ENCODE measurements at regions not wholly inside any gene's neighbourhood (a gene's known extent, or its start where the extent isn't known, plus 50 kb on each side); places are given as distances from the start of the nearest gene placed in this dataset.

DNA sequence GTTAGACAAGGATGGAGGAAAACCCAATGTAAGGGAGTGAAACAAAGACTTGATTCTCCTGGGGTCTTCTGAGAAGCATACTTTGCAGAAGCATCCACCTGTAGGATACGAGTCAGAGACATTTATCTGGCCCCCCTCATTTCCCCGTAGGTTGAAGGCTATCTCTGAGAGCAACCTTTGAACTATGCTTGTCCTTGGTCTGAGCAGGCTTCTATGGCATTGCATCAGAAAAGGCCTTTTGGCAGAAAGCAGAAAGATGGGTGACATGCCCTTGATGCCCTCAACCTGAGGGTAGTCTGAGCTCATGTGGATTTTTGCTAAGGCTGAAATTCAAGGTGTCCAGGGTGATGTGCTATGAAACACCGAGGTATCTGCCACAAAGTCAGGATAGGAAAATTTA lies 131.6 kb upstream of the SGO1 start:
- Mint-ChIP-seq H3K4me3 (ENCODE audit: unreplicated experiment) (no peak overlapping the region), H3K4me1 (ENCODE audit: low read depth, unreplicated experiment) (no peaks in the 10 kb centered on the region), H3K9me3 (ENCODE audit: unreplicated experiment) (no peaks in the 10 kb centered on the region), H3K27ac (ENCODE audit: unreplicated experiment) (no peak overlapping the region), H3K36me3 (ENCODE audit: unreplicated experiment) (peaks cover 4% of the 10 kb centered on the region), H3K27me3 (ENCODE audit: unreplicated experiment) (no peaks in the 10 kb centered on the region)
- TF ChIP-seq, protein P1, sequence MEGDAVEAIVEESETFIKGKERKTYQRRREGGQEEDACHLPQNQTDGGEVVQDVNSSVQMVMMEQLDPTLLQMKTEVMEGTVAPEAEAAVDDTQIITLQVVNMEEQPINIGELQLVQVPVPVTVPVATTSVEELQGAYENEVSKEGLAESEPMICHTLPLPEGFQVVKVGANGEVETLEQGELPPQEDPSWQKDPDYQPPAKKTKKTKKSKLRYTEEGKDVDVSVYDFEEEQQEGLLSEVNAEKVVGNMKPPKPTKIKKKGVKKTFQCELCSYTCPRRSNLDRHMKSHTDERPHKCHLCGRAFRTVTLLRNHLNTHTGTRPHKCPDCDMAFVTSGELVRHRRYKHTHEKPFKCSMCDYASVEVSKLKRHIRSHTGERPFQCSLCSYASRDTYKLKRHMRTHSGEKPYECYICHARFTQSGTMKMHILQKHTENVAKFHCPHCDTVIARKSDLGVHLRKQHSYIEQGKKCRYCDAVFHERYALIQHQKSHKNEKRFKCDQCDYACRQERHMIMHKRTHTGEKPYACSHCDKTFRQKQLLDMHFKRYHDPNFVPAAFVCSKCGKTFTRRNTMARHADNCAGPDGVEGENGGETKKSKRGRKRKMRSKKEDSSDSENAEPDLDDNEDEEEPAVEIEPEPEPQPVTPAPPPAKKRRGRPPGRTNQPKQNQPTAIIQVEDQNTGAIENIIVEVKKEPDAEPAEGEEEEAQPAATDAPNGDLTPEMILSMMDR (IDR thresholded peaks at IDR 0.05; ENCODE audit: partially characterized antibody, unreplicated experiment): no peak
- no peak for DNase-seq

DNA sequence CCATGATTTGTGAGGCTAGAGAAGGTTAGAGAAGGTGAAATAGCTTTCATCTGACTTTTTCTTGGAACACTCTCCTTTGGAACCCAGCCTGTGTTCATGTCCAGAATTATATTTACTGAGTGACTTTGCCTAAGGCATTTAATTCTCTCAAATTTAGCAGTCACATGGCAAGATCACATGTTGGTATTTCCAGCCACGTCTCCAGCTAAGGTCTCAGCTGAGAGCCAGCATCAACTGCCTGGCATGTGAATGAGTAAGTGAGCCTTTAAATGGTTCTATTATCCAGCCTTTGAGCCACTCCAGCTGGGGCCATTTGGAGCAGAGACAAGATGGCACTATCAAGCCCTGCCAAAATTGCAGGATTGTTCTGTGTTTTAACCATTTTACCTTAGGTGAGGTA lies 130.2 kb upstream of the SGO1 start:
- Mint-ChIP-seq H3K36me3 (ENCODE audit: unreplicated experiment) (peaks cover 4% of the 10 kb centered on the region), H3K9me3 (ENCODE audit: unreplicated experiment) (no peaks in the 10 kb centered on the region), H3K4me3 (ENCODE audit: unreplicated experiment) (no peak overlapping the region), H3K27ac (ENCODE audit: unreplicated experiment) (no peak overlapping the region), H3K4me1 (ENCODE audit: low read depth, unreplicated experiment) (no peaks in the 10 kb centered on the region), H3K27me3 (ENCODE audit: unreplicated experiment) (no peaks in the 10 kb centered on the region)
- TF ChIP-seq, protein P1 (IDR thresholded peaks at IDR 0.05; ENCODE audit: partially characterized antibody, unreplicated experiment): no peak
- no peak for DNase-seq

DNA sequence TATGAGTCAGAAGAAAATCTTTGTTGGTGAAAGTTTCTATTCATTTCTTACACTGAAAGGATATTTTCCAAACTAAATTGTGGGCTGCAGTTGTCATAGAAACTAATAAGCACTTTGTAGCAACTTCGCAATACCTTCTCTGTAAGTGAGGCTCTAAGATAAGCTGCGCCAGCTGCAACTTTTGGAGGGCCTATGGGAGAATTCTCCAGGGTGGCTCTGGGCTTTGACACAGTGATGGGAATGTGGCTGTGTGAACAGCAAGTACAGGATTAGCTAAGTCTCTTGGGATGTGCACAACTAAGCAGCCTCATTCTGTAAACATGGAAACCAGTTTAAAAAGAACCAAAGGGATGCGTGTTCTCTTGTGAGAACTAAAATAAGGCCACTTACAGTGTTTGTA lies 124.6 kb upstream of the SGO1 start:
- DNase-seq: no peak
- Mint-ChIP-seq H3K36me3 (ENCODE audit: unreplicated experiment) (peaks cover 6% of the 10 kb centered on the region), H3K4me1 (ENCODE audit: low read depth, unreplicated experiment) (no peaks in the 10 kb centered on the region), H3K27me3 (ENCODE audit: unreplicated experiment) (no peaks in the 10 kb centered on the region), H3K27ac (ENCODE audit: unreplicated experiment) (no peak overlapping the region), H3K4me3 (ENCODE audit: unreplicated experiment) (no peak overlapping the region), H3K9me3 (ENCODE audit: unreplicated experiment) (no peaks in the 10 kb centered on the region)
- TF ChIP-seq, protein P1 (IDR thresholded peaks at IDR 0.05; ENCODE audit: partially characterized antibody, unreplicated experiment): no peak

DNA sequence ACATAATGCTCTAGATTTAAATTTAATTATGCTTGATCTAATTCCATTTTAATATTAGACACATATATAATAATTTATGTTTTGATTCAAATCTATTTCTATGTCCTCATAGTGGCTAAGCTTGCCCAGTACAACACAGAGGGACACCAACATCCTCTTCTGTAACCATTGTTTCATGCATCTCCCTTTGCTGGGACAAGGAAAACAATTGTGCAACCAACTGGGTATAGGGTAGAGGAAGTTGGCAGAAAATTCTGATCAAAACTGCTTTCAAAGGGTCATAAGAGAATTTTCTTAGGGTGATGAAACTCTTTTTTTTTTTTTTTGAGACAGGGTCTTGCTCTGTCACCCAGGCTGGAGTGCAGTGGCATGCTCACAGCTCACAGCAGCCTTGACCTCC lies 121.4 kb upstream of the SGO1 start:
- Mint-ChIP-seq H3K27ac (ENCODE audit: unreplicated experiment) (no peak overlapping the region), H3K4me1 (ENCODE audit: low read depth, unreplicated experiment) (no peaks in the 10 kb centered on the region), H3K9me3 (ENCODE audit: unreplicated experiment) (peaks cover 2% of the 10 kb centered on the region), H3K36me3 (ENCODE audit: unreplicated experiment) (peaks cover 10% of the 10 kb centered on the region), H3K4me3 (ENCODE audit: unreplicated experiment) (no peak overlapping the region), H3K27me3 (ENCODE audit: unreplicated experiment) (no peaks in the 10 kb centered on the region)
- TF ChIP-seq, protein P1 (IDR thresholded peaks at IDR 0.05; ENCODE audit: partially characterized antibody, unreplicated experiment): no peak
- DNase-seq: no peak

DNA sequence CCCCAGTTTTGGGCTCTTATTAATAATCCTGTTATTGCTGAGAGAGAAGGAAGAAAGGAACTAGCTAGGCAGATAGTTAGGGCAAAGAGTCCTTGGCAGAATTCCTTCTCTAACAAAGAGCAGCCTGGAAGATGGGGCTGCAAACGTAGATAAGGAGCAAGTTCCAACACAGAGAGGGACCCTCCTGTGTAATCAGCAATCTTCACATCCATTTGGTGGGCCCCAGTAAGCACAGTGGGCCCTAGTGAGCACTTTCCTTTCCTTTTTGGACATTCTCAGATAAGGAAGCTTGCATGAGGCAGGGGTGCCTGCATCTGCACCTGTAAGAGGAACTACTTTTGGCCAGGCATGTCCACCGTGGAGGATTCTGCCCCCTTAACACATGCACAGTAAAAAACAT lies 119.6 kb upstream of the SGO1 start:
- peaks cover 10% of the 10 kb centered on the region for H3K36me3 Mint-ChIP-seq (ENCODE audit: unreplicated experiment)
- H3K4me1 Mint-ChIP-seq (ENCODE audit: low read depth, unreplicated experiment): no peaks in the 10 kb centered on the region
- no peaks in the 10 kb centered on the region for H3K27me3 Mint-ChIP-seq (ENCODE audit: unreplicated experiment)
- peaks cover 2% of the 10 kb centered on the region for H3K9me3 Mint-ChIP-seq (ENCODE audit: unreplicated experiment)
- H3K27ac Mint-ChIP-seq (ENCODE audit: unreplicated experiment): no peak overlapping the region
- TF ChIP-seq, protein P1 (IDR thresholded peaks at IDR 0.05; ENCODE audit: partially characterized antibody, unreplicated experiment): no peak
- H3K4me3 Mint-ChIP-seq (ENCODE audit: unreplicated experiment): no peak overlapping the region
- DNase-seq: no peak

Data from glutamatergic neuron (in vitro differentiated cells).